HG03558 (cell line): ENCODE measurements at regions not wholly inside any gene's neighbourhood (a gene's known extent, or its start where the extent isn't known, plus 50 kb on each side); places are given as distances from the start of the nearest gene placed in this dataset.

Source experiments
- ATAC-seq: cut with Tn5 transposase; IDR thresholded peaks from one replicate; pipeline ENCODE4 v1.9.1; 2021; ENCODE audit warnings: moderate number of reproducible peaks; ENCODE audit not compliant: unreplicated experiment; ENCODE audit errors: extremely low read depth

DNA sequence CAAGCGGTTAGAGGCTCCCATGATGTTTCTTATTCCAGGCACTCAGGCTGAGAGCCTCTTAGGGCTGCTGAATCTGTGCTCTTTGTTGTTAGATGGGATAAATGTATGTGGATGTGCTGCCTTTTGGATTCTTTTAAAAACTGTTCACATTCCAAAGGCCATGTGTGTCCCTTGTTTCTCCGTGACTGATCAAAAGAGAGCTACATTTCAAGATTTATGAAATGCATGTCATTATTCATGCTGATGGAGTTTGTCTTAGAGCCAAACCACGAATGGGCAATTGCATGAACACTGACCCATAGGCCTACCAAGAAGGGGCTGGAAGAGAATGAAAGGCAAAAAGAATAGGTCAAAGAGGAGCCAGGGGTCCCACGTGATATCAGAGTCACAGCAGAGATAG lies 104.9 kb upstream of the TSHZ2 start:
- ATAC-seq = no peak

DNA sequence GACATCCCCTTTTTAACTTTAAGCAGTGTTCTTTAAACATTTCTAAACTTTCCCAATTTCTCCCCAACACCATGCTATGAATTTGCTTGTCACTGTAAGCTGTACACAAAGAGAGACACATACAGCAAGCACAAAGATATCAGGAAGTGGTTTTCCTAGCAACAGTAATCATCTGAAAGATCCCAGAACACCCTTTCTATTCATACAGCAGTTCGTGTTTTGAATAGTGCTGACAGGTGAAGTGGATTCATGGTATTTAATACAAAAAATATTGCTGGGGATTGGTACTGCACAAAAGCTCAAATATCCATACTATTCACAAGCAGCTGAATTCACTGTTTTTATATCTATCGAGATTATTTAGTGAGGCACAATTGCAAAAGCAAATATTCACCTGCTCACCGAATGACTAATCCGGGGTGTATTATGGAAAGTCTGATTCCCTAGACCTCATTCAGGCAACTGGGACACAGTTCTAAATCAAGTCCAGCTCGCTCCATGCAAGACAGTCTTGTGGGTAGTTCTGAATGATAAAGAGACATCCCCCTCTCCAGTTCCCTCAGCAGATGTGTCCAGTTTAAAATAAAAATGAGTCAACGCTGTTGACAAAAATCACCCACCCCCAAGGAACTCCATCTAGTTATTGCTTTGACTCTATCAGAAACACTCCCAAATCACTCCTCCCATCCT lies 107.1 kb upstream of the TSHZ2 start:
- no peak for ATAC-seq

DNA sequence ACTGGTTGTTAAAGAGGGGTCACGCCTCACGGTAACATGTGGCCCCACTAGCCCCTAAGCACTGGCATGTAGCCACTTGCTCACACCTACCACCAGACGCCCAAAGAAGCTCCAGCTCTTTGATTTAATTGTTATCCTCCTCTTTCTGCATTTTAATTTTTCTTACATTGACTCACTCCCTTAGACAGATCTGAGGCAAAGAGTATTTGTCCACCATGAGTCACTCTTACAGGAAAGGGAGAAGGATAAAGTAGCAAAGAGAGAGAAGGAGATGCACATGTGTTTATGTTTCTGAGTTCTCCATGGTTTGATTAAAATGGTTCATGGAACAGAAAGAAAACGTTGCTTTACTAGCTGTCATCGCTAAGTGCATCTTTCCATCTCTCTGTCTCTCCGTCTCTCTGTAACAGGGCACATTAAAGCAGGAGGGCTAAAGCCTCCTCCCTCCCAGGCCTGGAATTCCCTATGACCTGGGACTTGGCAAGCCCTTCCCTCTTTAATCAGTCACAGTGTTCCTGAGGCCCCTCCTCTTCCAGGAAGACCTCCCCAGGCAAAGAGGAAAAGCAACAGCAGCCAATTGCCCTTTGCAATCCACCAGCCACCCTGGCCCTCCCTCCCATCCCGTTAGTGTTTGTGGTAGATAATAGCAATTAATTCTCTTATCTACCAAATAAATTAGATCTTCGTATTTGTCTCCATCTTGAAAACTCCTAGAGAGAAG lies 112.8 kb upstream of the TSHZ2 start:
- ATAC-seq = no peak

- no peak for ATAC-seq
These were observed 119.4 kb upstream of the TSHZ2 start for GRCh38 chr20:52852714-52853113.

GRCh38 chr20:52847731-52848359 lies 124.3 kb upstream of the TSHZ2 start:
- no peak for ATAC-seq

- ATAC-seq = no peak
These were observed 125.0 kb upstream of the TSHZ2 start for GRCh38 chr20:52847029-52847660.

GRCh38 chr20:52845044-52845443 lies 127.1 kb upstream of the TSHZ2 start:
- ATAC-seq = no peak

GRCh38 chr20:52843425-52843824 lies 128.7 kb upstream of the TSHZ2 start:
- no peak for ATAC-seq

- no peak for ATAC-seq
These were observed 131.2 kb upstream of the TSHZ2 start for GRCh38 chr20:52841003-52841402.

DNA sequence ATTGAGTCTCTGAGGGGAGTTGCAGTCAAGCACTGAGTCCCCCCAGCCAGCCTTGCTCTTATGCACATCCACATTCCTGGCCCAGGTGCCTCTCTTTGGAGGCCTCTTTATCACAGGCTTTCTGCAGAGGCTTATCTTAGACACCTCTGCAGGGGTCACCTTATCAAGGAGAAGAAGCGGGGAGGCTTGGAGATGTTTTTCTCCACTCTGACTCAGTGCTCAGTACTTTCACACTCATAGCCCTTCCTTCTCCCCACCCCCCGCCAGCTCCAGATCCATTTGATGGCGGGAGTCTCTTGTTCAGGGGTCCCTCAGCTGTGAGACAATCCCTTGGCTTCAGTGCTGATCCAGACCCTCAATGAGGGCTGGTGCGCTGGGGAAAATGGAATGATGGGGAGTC lies 132.1 kb upstream of the TSHZ2 start:
- ATAC-seq = no peak

- ATAC-seq = no peak
These were observed 133.5 kb upstream of the TSHZ2 start for GRCh38 chr20:52838510-52839241.

DNA sequence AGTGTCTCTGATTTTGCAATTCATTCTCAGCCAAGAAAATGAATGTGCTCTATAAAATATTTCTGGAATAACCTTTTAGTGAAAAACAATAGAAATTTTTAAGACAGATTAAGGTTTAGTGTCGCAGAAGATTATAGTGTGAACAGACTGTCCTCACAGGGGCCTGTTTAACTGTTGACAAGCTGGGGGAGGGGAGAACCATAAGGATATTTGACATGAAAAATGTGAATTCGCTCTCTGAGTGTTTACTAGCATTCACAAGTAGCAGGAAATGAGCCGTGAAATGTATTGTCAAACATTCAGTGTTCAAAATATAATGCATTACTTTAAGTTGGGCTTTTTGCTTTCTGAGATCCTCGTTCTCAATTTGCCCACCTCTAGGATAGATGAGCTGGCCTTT lies 134.8 kb upstream of the TSHZ2 start:
- ATAC-seq = no peak

DNA sequence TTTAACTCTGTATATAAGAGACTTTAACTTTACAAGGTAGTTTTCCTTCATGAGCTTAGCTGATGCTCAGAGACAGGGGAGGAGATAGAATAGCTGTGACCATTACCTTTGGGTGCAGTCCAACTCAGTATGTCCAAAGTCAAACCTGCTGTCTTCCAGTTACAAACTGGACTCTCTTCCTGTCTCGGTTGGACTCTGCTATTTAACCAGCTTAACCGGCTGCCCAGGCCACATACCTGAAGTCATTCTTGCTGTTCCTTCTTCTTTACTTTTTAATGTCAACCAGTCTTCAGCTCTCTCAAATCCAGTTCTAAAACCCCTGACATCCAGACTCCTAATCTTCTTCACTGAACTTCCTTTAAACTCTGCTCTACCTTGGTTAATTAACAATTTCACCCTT lies 138.3 kb upstream of the TSHZ2 start:
- no peak for ATAC-seq

- ATAC-seq = no peak
These were observed 139.9 kb upstream of the TSHZ2 start for GRCh38 chr20:52832151-52832774.

GRCh38 chr20:52830598-52830997 lies 141.6 kb upstream of the TSHZ2 start:
- no peak for ATAC-seq

- no peak for ATAC-seq
These were observed 143.0 kb upstream of the TSHZ2 start for GRCh38 chr20:52829111-52829510.

GRCh38 chr20:52828199-52828598 lies 144.0 kb upstream of the TSHZ2 start:
- no peak for ATAC-seq

DNA sequence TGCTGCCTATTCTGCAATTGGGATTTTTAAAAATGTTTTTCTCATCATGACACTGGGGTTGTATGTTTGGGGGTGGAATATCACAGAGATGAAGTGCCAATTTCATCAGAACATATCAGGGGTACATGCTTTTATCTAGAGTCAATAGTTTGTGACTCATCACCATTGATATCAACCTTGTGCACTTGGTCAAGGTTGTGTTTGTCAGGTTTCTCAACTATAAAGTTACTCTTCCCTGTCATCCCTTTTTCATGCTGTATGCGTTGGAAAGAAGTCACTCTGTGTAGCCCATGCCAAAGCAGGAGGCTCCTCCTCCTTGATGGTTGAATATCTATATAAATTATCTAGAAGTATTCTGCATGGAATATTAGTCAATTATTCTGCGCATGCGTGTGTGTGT lies 145.4 kb upstream of the TSHZ2 start:
- no peak for ATAC-seq

GRCh38 chr20:52826321-52826720 lies 145.8 kb upstream of the TSHZ2 start:
- no peak for ATAC-seq
